Thymus (tissue), 11 donors: ENCODE measurements at regions not wholly inside any gene's neighbourhood (a gene's known extent, or its start where the extent isn't known, plus 50 kb on each side); places are given as distances from the start of the nearest gene placed in this dataset.

Experiments used
- DNase-seq, 9 donors: peaks; one replicate each; pipeline ENCODE4 v3.0.0-alpha.2; 2013; ENCODE audit warnings: low spot score in 9 of 9, low read depth in 6 of 9, missing footprints in 1 of 9
- H3K27ac ChIP-seq, 2 donors: one replicate each; pipeline ENCODE4 v1.5.1; 2013; ENCODE audit warnings: control low read depth in 1 of 2, low read depth in 1 of 2, low read length in 1 of 2, mild to moderate bottlenecking in 1 of 2, moderate library complexity in 1 of 2
- H3K27me3 ChIP-seq, 2 donors: one replicate each; pipeline ENCODE4 v1.5.1; 2013; ENCODE audit warnings: low read length in 1 of 2; ENCODE audit not compliant: control insufficient read depth in 2 of 2, insufficient read depth in 1 of 2
- H3K36me3 ChIP-seq, 2 donors: one replicate each; pipeline ENCODE4 v1.5.1; 2013; ENCODE audit warnings: low read length in 1 of 2, mild to moderate bottlenecking in 1 of 2, moderate library complexity in 1 of 2; ENCODE audit not compliant: control insufficient read depth in 2 of 2, insufficient read depth in 2 of 2
- H3K4me1 ChIP-seq, 2 donors: one replicate each; pipeline ENCODE4 v1.5.1; 2013; ENCODE audit warnings: low read length in 2 of 2; ENCODE audit not compliant: control insufficient read depth in 2 of 2, insufficient read depth in 2 of 2
- H3K4me3 ChIP-seq, 2 donors: one replicate each; pipeline ENCODE4 v1.5.1; 2013; ENCODE audit warnings: low read length in 2 of 2, control low read depth in 1 of 2, mild to moderate bottlenecking in 1 of 2
- H3K9me3 ChIP-seq, 2 donors: one replicate each; pipeline ENCODE4 v1.5.1; 2013; ENCODE audit warnings: low read length in 1 of 2, mild to moderate bottlenecking in 1 of 2; ENCODE audit not compliant: control insufficient read depth in 2 of 2, insufficient read depth in 1 of 2
- WGBS: extraction: QIAGEN DNeasy Blood & Tissue Kit; methylation state at CpG from one replicate; pipeline ENCODE4 v1.1.7; 2013; 5-methylcytosine and 5-hydroxymethylcytosine counted together
- donor health status: healthy.

DNA sequence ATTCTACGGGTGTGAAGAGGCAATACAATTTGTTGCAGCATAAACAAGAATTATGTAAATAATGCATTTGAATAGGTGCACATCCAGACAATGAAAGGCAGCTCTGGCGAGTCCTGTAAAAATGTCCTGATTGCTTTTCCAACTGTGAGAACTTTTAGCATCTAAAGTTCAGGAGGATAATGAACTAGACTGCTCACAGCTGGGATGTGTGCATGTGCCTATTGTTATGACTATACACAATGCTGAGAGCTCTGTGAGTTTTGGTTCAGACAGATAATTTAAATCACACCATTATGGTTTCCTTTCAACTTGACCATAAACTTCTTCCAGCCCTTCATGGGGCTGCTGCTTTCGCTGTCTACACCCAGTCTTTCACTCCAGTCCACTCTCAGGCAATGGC lies 99.9 kb downstream of the PLK2 start:
- Histone ChIP-seq H3K27ac (no peak overlapping the region), H3K4me3 (no peak overlapping the region), H3K36me3 (no peaks in the 10 kb centered on the region), H3K27me3 (no peaks in the 10 kb centered on the region), H3K9me3 (no peaks in the 10 kb centered on the region), H3K4me1 (no peaks in the 10 kb centered on the region)
- no peak for DNase-seq
- 64% methylated on average over 3 of the region's 3 CpGs for WGBS

DNA sequence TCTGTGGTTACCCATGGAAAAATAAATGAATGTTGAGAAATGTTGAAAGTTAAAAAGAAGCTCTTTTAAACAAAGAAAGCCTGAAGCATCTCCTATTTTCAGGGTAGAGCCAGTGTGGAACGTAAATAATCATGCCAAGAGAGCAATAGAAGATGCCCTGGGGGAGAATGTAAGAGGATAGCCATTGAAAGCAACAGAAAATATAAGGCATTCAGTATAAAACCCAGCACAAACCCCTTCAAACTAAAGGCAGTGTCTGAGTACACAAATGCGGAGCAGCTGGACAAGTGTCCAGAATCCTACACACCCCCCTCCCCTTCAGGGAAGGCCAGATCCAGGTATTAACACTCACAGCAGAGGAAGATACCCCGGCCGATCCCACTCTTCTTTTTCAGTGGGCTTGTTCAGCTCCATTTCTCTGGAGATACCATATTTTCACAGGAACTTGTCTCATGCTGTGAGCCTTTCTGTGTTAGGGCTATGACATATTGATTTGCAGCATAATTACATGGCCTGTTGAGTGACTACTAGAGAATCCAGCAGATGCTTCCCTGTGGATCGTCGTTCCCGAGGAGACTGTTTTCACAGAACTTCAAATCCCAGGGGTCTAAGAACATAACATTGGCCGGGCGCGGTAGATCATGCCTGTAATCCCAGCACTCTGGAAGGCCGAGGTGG lies 101.2 kb downstream of the PLK2 start:
- DNase-seq = no peak
- 87% methylated on average over 11 of the region's 11 CpGs for WGBS
- no peak overlapping the region for H3K27ac ChIP-seq
- H3K36me3 ChIP-seq = no peaks in the 10 kb centered on the region
- no peaks in the 10 kb centered on the region for H3K9me3 ChIP-seq
- no peak overlapping the region for H3K4me3 ChIP-seq
- no peaks in the 10 kb centered on the region for H3K27me3 ChIP-seq
- no peaks in the 10 kb centered on the region for H3K4me1 ChIP-seq

DNA sequence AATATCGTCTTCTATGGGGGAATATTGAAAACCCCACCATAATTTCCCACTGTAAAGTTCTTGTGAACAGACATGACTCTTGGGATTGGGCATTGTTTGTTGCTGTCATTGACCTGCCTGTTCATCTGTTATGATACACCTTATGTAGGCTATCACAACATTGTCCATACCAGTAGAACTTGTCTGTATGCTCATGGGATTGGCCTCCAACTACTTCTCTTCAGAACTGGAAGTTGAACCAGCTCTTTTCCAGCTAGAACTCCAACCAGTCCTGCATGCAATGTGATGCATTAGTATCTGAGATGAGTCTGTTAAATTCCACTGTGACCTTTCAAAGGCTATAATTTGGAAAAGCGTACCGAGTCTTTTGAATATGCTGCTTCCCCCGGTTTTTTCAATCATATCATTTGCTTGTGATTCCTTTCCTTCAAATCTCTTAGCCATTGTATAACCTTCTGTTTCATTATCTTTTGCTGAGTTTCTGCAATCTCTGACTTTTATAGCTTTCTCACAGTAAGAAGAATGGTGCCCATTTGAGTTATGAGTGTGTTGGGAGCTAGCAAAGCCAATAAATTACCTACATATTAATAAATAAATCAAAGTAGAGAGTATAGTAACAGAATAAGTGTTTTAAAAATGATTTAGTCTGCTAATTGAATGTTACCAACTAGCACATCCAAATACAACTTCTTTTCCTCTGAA lies 101.9 kb downstream of the PLK2 start:
- WGBS = 96% methylated on average over 4 of the region's 4 CpGs
- Histone ChIP-seq H3K4me1 (no peaks in the 10 kb centered on the region), H3K9me3 (no peaks in the 10 kb centered on the region), H3K27ac (no peak overlapping the region), H3K27me3 (no peaks in the 10 kb centered on the region), H3K4me3 (no peak overlapping the region), H3K36me3 (no peaks in the 10 kb centered on the region)
- DNase-seq = no peak

DNA sequence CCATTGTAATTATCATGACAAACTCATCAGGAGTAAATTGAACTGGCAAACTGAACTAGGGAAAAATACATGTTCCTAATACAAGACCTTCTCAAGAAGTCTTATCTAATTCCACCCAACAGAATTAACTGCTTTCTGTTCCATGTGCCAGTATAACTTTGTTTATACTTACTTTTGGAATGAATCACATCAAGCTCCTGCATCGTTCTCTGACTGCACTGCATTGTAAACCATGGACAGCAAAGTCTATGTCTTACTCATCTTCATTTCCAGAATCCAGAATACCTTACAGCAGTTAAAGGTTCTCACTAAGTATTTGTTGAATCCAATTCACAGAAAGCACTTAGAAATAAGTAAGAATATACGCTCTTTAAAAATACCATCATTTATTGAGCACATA lies 102.8 kb downstream of the PLK2 start:
- Histone ChIP-seq H3K4me1 (no peaks in the 10 kb centered on the region), H3K36me3 (no peaks in the 10 kb centered on the region), H3K4me3 (no peak overlapping the region), H3K9me3 (no peaks in the 10 kb centered on the region), H3K27me3 (no peaks in the 10 kb centered on the region), H3K27ac (no peak overlapping the region)
- 93% methylated on average over 2 of the region's 2 CpGs for WGBS
- DNase-seq = no peak

DNA sequence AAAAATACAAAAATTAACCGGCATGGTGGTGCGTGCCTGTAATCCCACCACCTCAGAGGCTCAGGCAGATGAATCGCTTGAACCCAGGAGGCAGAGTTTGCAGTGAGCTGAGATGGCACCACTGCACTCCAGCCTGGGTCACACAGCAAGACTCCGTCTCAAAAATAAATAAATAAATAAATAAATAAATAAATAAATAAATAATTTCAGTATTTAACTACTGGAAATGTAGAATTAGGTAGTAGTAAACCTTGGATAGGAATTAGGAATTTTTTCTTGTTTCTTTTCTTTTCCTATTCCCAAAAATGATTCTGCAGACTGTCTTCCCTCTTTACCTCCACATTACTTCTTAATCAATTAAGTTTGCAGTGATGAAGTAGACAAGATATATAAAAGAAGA lies 103.2 kb downstream of the PLK2 start:
- Histone ChIP-seq H3K4me1 (no peaks in the 10 kb centered on the region), H3K36me3 (no peaks in the 10 kb centered on the region), H3K4me3 (no peak overlapping the region), H3K27me3 (no peaks in the 10 kb centered on the region), H3K27ac (no peak overlapping the region), H3K9me3 (no peaks in the 10 kb centered on the region)
- 98% methylated on average over 4 of the region's 4 CpGs for WGBS
- no peak for DNase-seq

DNA sequence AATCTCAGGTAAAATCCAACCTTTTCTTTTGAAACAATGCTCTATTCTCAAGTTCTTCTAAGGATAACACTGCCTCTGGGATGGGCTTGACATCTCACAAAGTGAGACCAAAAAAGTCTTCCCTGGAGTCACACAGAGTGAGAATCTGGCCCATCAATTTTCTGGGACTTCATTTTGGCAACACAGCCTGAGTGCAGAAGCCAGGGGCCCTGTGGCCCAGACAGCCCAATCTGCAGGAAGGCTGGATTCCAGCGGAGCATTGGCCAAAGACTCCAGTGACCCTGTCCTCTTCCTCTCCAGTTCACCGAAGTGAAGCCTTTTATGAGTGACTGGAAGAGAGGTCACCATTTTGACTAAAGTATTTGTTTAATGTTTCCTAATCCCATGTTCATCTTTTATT lies 105.1 kb downstream of the PLK2 start:
- no peaks in the 10 kb centered on the region for H3K36me3 ChIP-seq
- no peak overlapping the region for H3K27ac ChIP-seq
- H3K4me1 ChIP-seq = no peaks in the 10 kb centered on the region
- WGBS = 95% methylated on average over 2 of the region's 2 CpGs
- no peaks in the 10 kb centered on the region for H3K9me3 ChIP-seq
- DNase-seq = no peak
- no peak overlapping the region for H3K4me3 ChIP-seq
- H3K27me3 ChIP-seq = no peaks in the 10 kb centered on the region

DNA sequence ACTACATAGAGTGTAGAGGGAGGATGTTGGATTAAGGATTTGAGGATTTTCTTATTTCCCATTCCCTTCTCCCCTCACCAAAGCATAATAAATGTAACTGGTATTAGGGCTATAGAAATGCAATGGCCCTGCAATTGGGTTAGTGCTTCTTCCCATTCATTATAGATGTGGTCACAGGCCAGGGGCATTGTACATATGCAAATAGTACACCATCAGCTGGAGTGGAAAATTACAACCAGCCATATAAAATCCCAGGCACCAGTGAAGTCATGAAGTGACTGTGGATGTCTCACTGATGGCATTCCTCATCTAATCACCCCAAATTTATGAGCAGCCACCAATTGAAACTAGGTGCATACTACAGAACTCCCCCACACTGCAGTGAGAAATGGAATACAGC lies 105.9 kb downstream of the PLK2 start:
- no peaks in the 10 kb centered on the region for H3K4me1 ChIP-seq
- no peak for DNase-seq
- H3K27me3 ChIP-seq = no peaks in the 10 kb centered on the region
- no peak overlapping the region for H3K4me3 ChIP-seq
- no peaks in the 10 kb centered on the region for H3K9me3 ChIP-seq
- H3K36me3 ChIP-seq = no peaks in the 10 kb centered on the region
- H3K27ac ChIP-seq = no peak overlapping the region

DNA sequence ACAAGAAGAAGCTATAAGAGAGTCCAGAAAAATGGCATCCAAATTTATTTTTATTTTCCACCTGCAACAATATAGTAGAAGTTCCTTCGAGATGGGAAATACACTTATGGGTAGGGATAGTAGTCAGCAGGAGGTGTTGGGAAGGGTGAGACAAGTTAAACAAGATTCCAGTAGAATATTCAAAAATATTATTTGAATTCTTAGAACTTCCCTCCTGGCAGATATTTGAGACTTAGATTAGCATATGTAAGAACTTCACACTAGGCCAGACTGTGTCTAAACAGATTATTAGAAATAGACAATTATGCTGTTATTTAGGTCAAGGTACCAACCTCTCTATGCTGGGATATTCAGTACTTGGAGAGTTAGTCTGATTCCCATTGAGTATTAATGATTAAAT lies 108.7 kb downstream of the PLK2 start:
- Histone ChIP-seq H3K4me3 (no peak overlapping the region), H3K9me3 (no peaks in the 10 kb centered on the region), H3K4me1 (no peaks in the 10 kb centered on the region), H3K36me3 (no peaks in the 10 kb centered on the region), H3K27ac (no peak overlapping the region), H3K27me3 (no peaks in the 10 kb centered on the region)
- WGBS = 0% methylated on average over 1 of the region's 1 CpG
- no peak for DNase-seq

DNA sequence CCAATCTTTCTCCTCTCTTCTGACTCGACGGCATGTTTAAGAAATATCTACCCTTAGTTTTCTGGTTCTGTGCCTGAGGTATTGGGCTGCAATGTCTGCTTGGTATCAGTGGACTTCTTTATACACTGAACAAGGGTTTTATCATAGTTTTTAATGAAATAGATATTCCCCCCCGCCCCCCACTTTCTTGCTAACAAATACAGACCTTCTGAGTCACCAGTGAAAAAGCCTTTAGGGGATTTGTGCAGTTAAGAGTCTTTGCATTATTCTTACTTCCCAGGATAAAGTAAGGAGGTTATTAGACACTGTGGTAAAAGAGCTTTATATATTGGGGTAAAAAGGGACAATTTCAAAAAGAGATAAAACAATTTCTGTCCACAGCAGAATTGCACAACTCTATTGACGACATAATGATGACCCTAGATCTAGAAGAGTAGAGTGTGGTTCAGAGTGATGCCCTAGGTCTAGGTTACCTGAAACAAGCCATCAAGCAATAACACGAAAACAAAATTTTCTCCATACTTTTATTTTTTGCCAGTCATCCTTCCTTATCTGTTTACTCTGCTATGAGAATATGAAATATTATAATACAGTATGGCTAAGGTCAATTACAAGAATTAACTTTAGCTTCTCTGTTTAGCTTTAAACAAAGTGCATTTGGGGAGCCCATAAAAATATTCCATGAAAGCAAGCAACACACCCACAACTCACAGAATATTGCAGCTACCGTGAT lies 110.7 kb downstream of the PLK2 start:
- 96% methylated on average over 6 of the region's 6 CpGs for WGBS
- Histone ChIP-seq H3K4me1 (no peaks in the 10 kb centered on the region), H3K4me3 (no peak overlapping the region), H3K36me3 (no peaks in the 10 kb centered on the region), H3K9me3 (no peaks in the 10 kb centered on the region), H3K27ac (no peak overlapping the region), H3K27me3 (no peaks in the 10 kb centered on the region)
- no peak for DNase-seq
